IPS-18c (cell line): ENCODE measurements at regions not wholly inside any gene's neighbourhood (a gene's known extent, or its start where the extent isn't known, plus 50 kb on each side); places are given as distances from the start of the nearest gene placed in this dataset.
"Not testable (repeated sequence)": the region's sequence is repeated elsewhere in the genome, so short reads cannot be mapped to it uniquely, and the experiment has no call there.

ENCODE experiments used
- H3K4me3 ChIP-seq: 2 replicates; pipeline ENCODE4 v1.7.0; 2013; ENCODE audit warnings: low read depth, mild to moderate bottlenecking, low read length, moderate library complexity; ENCODE audit not compliant: insufficient read depth
- H3K9me3 ChIP-seq: one replicate; pipeline ENCODE4 v1.6.1; 2013; ENCODE audit warnings: mild to moderate bottlenecking, low read length, moderate library complexity; ENCODE audit not compliant: control insufficient read depth, insufficient read depth

GRCh38 chr10:44259090-44259874 lies 125.6 kb downstream of the CXCL12 start:
- H3K9me3 ChIP-seq, result peaks cover 6% of the 10 kb centered on the region
- H3K4me3 ChIP-seq, result no peak overlapping the region

GRCh38 chr10:44258460-44259089 lies 126.3 kb downstream of the CXCL12 start:
- Histone ChIP-seq H3K4me3 (no peak overlapping the region), H3K9me3 (peaks cover 6% of the 10 kb centered on the region)

GRCh38 chr10:44258019-44258418 lies 126.9 kb downstream of the CXCL12 start:
- Histone ChIP-seq H3K4me3 (no peak overlapping the region), H3K9me3 (peaks cover 6% of the 10 kb centered on the region)

GRCh38 chr10:44253769-44254462 lies 131.0 kb downstream of the CXCL12 start:
- Histone ChIP-seq H3K4me3 (no peak overlapping the region), H3K9me3 (no peaks in the 10 kb centered on the region)

- H3K4me3 ChIP-seq, H3K9me3 ChIP-seq: not testable (repeated sequence)
These were observed 132.3 kb downstream of the CXCL12 start for GRCh38 chr10:44252631-44253030.

- H3K9me3 ChIP-seq, H3K4me3 ChIP-seq: not testable (repeated sequence)
These were observed 135.0 kb downstream of the CXCL12 start for GRCh38 chr10:44249933-44250332.

GRCh38 chr10:44249490-44249889 lies 135.4 kb downstream of the CXCL12 start:
- peaks cover 3% of the 10 kb centered on the region for H3K9me3 ChIP-seq
- no peak overlapping the region for H3K4me3 ChIP-seq

- H3K9me3 ChIP-seq, result not testable (repeated sequence)
These were observed 138.2 kb downstream of the CXCL12 start for GRCh38 chr10:44246700-44247099.

GRCh38 chr10:44246287-44246686 lies 138.6 kb downstream of the CXCL12 start:
- not testable (repeated sequence) for H3K4me3 ChIP-seq, H3K9me3 ChIP-seq

More at GRCh38 chr10:44246700-44247099, 138.2 kb downstream of the CXCL12 start:
- not testable (repeated sequence) for H3K4me3 ChIP-seq

GRCh38 chr10:44245601-44245938 lies 139.3 kb downstream of the CXCL12 start:
- Histone ChIP-seq H3K9me3 (peaks cover 7% of the 10 kb centered on the region), H3K4me3 (no peak overlapping the region)

- Histone ChIP-seq H3K9me3 (peaks cover 7% of the 10 kb centered on the region), H3K4me3 (no peak overlapping the region)
These were observed 139.9 kb downstream of the CXCL12 start for GRCh38 chr10:44244745-44245600.

GRCh38 chr10:44243851-44244510 lies 140.9 kb downstream of the CXCL12 start:
- Histone ChIP-seq H3K4me3 (no peak overlapping the region), H3K9me3 (peaks cover 7% of the 10 kb centered on the region)

- peaks cover 7% of the 10 kb centered on the region for H3K9me3 ChIP-seq
- no peak overlapping the region for H3K4me3 ChIP-seq
These were observed 142.1 kb downstream of the CXCL12 start for GRCh38 chr10:44242826-44243225.

GRCh38 chr10:44242091-44242490 lies 142.8 kb downstream of the CXCL12 start:
- Histone ChIP-seq H3K9me3 (peaks cover 7% of the 10 kb centered on the region), H3K4me3 (no peak overlapping the region)

GRCh38 chr10:44240584-44241205 lies 144.2 kb downstream of the CXCL12 start:
- Histone ChIP-seq H3K9me3 (peaks cover 4% of the 10 kb centered on the region), H3K4me3 (no peak overlapping the region)

- H3K4me3 ChIP-seq, result no peak overlapping the region
- H3K9me3 ChIP-seq, result peaks cover under 1% of the 10 kb centered on the region
These were observed 146.7 kb downstream of the CXCL12 start for GRCh38 chr10:44238212-44238611.
